Dermis blood vessel endothelial cell (primary cell): ENCODE measurements at regions not wholly inside any gene's neighbourhood (a gene's known extent, or its start where the extent isn't known, plus 50 kb on each side); places are given as distances from the start of the nearest gene placed in this dataset.

Source experiments
- DNase-seq: peaks from one replicate; pipeline ENCODE4 v3.0.0; 2010

DNA sequence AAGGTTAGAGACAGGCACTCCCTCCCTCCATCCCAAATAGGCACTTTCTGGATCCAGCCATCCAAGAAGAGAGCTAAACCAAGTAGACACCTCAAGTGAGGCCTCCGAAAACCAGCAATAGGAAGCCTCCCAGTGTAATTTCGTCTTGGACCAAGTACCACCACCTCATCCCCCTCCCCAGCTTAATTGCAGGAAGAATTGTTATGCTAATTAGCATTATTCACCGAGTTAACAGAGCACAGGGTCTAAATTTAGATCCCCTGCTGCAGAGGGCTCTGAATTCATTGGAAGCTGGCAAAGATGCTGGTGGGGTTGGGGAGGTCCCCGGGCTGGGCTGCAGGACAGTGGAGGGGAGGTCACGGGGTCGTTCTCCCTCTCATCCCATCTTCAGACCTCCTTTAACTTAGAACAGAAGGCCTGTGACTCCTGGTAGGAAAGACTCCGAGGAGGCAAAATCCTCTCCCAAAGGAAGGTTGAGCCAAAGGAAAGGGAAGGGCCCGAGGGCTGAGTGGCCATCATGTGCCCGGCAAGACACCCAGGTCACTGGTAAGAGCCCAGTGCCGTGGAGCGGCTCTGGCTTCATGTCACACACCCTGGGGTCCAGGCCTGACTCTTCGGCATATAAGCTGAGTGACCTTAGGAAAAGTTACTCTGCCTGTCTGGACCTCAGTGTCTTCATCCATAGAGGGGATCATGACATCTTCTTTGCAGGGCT, 209.2 kb upstream of the GRIK3 start:
- DNase-seq = no peak

DNA sequence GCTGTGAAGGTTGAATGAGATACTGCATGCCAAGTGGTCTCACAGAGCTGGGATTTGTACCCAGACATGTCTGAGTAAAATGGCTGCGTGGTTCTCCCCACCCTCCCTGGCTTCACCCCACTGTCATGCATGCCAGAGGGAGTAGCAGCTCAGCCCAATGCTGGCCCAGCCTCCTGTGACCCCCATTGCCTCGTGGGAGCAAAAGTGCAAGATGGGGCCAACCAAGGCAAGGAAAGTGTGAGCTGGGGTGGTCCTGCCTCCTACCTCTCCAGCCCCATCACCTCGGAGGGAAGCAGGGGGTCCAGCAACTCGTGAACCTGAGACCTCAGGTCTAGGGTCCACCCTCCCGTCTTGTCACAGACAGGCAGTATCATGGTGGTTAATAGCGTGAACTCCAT, 209.8 kb upstream of the GRIK3 start:
- DNase-seq = no peak

DNA sequence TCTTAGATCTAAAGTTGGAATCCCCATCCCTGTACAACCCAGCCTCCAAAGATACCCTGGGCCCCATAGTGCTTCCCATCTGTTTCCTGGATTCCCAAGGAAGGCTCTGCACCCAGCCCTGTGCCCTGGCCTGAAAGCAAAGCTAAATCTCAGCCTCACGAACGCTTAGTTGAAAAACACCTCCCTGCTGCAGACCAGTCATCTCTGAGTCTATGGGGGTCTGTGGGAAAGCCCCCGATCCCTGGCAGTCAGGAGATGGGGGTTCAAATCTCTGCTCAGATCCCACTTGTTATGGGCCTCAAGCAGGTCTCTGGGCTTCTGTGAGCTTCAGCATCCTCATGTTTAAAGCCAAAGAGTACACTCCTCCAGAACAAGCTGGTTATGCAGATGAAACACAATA, 210.5 kb upstream of the GRIK3 start:
- no peak for DNase-seq

DNA sequence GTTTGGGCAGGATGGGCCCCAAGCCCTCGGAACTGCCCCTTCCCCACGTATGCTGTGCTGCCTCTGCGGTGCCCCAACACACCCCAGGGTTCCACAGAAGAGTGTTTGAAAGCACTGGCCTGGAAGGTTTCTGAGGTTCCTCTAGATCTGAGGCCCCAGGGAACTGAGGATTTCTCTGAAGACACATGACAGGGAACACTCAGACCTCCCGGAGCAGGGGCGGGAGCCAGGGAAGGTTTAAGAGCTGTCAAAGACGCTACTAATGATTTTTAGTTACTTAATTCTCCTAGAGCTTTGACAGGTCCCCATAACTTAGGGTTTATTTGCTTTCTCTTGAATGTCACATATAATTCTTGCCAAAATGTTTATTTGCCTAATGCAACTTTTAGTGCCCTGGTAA, 212.3 kb upstream of the GRIK3 start:
- no peak for DNase-seq

DNA sequence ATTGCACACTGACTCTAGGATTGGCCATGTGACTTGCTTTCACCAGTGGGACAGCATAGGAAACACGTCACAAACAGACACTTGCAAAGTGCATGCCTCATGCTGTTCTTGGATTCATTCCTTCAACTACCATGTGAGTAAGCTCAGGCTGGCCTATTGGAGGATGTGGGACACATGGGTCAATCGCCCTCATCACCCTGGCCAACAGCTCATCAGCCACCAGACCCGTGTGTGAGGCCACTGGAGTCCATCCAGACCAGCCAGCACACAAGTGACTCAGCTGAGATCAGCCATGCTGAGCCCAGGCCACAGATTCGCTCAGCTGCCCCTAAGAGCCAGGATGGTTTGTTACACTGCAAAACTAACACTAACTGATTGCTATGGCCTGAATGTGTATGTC, 216.1 kb upstream of the GRIK3 start:
- no peak for DNase-seq

DNA sequence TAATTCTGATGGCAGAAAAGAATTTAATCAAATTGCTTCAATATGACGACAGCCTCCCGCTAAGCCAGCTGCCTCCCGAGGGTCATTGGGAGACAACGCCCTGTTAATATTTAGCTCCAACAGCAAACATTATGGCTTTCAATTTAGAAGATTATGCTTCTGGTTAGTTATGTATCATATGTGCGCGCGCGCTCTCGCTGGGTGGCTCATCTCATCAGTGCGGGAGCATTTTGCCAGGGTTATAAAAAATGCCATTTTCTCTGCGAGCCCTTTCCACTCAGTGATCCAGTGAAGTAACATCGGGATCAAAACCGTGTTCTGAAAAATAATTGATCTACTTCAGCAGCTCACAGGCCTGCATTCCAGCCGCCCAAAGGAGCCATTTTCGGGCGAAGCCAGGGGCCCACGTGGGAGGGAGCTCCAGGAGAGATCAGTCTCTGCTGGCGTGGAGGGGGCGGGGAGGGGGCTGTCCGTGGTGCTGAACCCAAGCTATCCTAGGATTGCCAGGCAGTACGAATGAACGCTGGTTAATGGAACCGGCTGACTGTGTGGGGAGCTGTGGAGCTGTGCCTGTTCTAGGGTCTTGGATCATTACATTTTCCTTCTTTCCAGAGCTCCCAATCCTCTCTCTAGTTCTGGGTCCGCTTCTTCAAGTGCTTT, 219.1 kb upstream of the ZC3H12A start:
- peak; percentile 33 for DNase-seq

DNA sequence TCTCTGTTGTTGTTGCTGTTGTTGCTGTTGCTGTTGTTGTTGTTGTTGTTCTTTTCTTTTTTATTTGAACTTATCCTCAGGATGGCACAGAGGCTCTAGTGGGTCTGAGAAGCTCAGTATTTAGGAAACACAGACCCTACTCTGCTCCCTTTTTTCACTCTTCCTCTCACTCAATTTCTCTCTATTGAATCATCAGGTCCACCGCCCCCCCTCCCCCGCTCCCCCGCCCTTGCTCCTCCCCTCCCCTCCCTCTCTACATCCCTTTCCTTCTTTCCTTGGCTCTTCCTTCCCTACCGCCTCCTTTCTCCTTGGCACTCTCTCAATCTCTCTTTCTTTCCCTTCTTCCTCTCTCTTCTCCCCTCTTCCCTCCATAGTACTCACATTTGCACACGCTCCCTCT, 218.5 kb upstream of the ZC3H12A start:
- DNase-seq = no peak

DNA sequence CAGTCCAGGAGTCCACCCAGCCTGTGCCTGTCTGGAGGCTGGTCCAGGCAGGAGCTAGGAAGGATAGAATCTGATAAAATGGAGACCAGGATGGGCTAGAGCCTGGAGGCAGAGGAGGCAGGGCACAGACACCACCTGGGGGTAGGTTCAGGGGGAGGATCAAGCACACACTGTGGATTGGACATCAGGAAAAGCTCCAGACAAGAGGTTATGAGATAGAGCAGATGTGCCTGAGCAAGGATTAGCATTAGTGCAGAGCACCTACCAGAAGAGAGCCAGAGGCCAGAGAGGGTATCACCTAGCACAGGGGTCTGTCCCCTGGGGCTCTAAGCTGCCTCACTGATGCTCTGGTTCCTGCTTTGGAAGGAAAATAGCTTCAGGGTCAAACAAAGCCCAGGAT, 216.7 kb upstream of the ZC3H12A start:
- no peak for DNase-seq

DNA sequence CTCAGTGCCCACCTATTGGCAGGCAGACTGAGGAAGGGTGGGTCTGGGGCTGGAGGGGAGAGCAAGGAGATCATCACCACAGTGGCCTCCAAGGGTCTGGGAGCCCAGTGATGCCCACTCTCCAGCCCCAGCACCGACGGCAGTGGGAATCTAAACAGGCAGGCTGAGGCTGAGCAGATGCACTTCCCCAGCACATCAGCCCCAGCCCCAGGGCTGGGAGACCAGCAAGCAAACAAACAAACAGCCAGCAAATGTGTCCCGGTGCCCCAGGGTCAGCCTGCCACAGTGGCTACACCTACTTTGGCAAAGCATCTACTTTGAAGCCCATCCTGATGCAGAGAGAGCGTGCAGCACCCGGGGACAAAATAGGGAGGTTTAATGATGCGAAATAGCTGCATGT, 216.3 kb upstream of the ZC3H12A start:
- DNase-seq = no peak

DNA sequence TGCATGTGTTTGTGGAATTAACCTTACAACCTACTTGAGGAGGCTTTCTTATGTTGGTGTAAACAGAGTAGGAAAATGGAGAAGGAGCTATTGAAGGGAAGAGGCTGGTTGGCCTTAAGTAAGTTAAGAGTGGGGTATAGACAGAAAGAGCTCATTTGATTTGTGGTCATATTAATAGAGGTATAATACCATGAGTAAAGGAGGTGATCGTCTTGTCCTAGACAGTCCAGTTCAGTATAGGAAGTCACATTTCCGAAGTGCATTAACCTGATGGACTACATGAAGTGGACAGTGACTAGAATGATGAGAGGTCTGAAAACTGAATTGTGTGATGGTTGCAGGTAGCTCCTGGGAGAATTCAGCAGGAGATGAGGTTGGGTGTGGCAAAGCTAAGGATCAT, 215.4 kb upstream of the ZC3H12A start:
- DNase-seq = no peak

DNA sequence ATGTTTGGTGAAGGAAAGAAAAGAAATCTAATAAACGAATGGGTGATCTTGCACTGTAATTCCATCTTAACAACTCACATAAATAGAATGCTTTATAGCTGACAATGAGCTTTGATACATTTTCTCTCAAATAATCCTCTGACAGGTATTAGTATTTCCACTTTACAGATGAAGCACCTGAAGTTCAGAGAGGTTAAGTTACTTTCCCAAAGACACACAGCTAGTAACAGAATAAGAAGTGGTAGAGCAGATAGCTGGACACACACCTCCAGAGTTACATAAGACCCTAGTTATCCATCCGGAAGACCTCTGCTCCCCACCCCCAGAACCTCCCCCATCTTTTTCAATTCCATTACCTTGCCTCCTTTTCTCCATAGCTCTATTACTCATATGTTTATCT, 213.3 kb upstream of the ZC3H12A start:
- DNase-seq = no peak

DNA sequence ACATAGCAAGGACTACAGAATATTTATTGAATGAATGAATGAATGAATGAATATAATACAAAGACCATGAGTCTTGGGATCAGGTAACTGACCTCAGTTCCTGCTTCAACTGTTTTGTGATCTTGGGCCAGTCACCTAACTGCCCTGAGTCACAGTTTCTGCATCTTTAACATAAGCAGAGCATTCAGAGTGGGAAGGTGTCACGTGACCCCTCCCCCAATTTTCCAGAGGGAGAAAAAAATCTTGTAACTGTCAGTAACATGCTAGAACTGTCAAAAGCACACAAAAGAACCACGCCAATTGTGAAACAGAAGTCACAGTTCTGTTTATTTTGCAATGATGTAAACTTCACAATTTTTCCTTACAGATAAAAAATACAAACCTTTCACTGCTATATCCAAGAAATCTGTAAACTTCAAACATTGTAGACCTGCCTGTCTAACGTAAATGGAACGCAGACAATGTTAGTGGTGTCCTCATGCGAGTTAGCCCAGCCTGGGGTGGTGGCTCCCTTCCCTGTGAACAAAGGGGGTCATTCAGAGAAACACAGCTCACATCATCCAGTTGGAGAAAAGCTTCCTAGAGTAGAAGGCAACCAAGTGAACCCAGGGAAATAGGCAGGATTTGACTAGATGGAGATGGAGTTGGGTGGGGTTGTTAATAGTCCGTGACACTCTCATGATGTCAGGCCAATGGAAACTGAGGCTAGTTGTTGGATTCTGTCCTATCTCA, 211.8 kb upstream of the ZC3H12A start:
- DNase-seq = no peak

DNA sequence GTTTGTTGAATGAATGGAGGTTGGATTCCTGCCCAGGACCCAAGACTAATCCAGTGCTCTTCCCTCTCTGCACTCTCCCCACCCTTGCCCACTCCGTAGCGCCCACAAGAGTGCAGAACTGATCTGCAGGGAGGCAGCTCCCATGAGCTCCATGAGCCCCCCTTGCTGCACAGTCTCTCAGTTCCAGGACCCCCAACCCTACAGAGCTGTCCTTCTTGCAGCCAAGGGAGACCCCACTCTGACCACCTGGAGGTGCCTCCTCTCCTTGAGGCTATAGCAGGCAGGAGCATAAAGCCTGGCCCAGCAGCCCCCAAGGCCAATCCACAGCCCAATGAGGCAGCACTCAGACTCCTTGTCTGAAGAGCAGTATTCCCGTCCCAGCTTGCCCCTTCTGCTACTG, 209.2 kb upstream of the ZC3H12A start:
- no peak for DNase-seq

DNA sequence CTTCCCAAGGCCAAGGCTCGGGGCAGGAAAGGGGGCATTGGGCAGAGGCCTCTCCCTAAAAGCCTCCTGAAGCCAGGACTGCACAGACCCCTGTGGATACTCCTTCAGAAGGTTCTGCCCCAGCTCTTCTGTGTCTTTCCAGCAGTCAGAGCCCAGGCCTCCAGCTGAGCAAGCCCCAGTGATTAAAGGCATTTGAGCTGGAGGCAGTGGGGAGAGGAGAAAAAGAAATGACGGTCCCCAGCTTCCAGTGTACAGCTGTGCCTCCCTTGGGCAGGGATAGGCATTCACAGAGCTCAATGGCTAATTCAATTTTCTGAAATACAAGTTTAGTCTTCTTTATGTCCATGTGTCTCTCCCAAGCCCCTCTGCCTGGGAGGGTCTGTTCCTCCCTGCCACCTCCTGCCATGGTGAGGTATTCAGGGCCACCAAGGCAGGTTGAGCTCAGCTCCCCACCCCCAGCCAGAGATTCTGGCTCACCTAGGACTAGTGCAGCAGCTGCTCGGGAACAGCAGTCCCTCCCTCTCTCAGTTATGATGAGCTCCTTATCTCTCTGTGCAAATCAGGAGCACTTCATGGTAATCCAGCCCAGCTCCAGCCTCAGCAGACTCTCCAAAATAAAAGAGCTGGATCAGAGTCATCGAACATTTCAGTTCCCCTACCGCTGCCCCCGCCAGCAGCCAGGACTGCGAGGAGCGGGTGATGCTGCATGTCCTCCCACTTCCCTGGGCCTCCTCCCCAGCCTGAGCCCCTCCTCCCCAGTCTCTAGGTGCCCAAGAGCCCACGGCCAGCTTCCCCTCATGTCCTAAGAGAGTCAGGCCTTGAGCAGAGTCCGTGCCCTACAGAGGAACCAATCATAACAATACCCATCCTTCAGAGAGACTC, 208.4 kb upstream of the ZC3H12A start:
- no peak for DNase-seq

DNA sequence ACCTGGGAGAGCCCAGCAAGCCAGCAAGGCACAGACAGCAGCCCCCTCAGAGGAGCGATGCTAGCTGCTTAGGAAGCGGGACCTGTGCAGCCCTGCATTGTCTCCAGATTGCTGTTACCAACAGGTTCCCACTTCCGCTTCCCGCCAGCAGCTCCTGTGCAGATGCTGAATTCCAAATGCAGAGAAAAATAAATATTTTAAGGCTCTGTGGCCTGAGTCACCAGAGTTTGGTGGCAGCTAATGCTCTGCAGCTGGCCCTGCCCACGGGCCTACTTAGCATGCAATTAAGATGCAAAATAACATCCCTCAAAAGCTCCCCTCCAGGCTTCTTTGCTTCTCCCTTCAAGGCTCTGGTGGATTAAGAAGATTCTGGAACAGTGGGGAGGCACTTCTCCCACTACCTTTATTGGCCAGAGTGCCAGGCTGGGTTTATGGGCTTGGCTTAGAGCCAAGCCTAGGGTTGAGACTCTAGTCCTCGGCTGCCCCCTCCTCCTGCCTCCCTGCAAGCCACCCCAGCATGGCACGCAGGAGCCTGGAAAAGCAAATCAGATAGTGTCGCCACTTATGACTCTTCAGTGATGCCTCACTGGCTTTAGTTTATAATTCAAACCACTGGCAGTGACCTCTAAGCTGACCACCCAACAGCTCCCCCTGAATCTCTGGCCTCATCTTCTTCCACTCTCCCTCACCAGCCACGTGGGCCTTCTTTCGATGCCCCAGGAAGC, 207.1 kb upstream of the ZC3H12A start:
- DNase-seq = no peak

DNA sequence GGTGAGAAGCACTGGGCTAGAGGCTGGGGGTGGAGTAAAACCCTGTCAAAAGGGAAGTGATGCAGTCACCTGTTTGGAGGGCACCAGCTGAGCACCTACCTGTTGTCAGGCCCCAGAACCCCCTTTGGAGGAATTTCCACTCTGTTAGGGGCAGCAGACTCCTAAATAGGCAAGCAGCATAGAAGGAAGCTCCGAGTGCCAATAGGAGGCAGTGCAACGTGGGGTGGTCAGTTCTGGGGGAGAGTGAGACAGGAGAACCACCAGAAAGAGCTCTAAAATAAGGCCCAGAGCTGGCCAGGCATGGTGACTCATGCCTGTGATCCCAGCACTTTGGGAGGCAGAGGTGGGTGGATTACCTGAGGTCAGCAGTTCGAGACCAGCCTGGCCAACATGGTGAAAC, 203.7 kb upstream of the ZC3H12A start:
- no peak for DNase-seq

DNA sequence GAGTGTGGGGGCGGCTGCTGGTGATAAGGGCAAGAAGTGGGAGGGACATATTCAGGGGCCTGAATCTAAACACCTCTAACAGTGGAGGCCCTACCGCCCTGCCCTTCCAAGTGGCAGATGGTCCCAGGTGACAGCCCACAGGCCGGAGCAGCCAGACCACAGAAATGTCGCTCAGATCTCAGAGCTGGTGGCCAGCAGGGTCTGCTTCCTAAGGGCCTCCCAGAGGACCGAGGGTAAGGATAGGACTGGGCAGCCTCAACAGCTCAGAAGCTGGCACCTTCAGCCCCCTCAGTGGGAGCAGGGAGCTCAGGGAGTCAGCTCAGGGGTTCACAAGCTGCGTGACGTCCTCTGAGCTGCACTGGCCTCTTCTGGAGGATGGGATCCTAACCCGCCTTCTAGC, 201.8 kb upstream of the ZC3H12A start:
- no peak for DNase-seq

DNA sequence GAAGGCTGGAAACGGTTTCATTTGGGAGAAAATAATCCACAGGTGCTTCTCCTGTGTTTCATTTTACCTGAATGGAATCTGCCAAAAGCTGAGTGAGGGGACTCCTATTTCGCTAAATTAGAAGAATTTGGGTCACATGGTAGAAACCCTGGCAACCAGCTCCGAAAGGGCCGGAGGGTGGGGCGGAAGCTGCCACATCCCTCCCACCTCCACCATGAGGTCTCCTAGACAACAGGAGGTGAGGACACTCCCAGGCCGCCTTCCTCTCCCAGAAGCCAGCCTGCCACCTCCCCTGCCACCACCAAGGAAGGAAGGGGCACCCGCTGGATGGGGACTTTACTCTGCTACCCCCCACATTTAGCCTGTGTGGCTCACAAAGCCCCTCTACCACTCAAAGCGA, 199.9 kb upstream of the ZC3H12A start:
- DNase-seq = no peak

DNA sequence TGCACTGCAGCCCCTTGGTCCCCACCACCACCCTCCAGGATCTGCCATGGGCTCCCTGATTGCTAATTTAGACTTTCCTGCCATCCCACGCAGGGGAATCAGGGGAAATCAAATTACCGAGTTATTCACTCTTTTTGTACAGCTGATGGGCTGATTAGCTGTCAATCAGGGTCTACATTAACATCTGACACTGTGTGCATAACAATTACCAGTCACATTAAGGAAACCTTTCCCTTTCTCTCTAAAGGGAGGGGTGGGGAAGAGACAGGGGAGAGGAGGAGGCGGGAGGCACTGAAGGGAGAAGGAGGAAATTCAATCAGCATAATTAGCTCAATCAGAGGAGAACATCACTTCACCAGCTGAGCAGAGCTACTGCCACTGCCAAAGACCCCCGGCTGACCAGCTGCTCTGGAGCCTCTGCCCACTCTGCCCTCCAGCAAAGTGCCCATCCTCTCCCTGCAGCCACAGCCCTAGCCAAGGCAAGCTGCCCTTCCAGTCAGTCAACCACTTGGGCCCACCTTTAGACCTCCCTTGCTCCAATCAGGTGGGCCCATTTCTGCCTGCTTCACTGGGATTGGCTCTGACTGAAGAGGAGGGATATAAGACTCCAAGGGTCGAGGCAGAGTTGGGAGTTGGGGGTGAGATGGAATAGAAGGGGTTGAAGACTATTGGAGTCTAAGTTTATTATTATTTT, 199.3 kb upstream of the ZC3H12A start:
- DNase-seq = peak; percentile 2

DNA sequence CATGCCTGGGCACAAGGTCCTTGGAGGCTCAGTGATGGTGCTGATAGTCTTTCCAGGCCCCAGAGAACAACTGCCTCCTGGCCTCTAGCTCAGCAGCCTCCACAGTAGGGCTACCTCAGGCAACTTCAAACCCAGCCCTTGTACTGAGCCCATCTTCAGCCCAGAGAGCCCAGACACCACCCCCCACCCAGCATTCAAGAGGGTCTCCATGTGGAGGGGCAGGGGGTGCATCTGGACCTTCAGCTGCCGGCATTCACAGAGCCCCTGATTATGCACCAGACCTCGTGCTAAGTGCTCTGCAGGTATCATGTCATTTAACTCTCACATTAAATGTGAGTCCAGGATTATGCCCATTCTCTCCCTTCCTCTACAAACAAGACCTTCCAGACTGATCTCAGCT, 197.0 kb upstream of the ZC3H12A start:
- DNase-seq = no peak

DNA sequence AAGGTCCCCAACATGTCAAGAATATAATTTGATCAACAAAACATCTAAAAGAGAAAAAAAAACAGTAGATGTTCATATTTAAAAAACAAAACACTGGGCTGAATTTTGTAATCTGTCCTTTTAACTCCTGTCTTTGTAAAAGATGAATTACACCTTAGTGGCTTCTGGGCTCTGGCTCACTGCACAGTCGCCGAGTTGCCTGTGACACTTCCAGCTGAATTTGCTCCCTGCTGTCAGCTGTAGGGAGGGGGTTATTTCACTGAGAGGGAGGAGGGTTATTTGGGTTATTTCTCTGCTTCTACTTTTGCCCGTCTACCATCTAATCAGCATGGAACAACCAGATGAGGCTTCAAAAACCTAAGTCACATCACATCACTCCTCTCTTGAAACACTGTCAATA, 193.0 kb upstream of the ZC3H12A start:
- DNase-seq = no peak

DNA sequence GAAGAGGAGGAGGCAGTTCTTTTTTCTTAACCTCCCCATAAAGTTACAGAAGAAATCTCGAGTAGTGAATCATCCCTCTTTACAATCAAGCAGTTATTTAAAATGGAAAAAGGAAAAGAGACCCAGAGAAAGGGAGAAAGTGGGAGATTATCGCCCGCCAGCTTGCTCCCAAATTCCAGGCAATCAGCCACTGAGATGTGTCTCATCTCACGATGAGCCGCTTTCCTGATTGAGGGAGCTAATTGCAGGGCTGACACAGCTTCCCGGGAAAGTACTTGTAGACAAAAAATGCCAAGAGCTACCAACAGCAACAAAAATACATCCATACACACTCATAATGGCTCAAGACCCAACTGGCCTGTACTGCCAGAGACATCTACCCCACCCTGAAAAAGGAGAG, 191.6 kb upstream of the ZC3H12A start:
- DNase-seq = no peak
